HG03045 (cell line): ENCODE measurements at regions not wholly inside any gene's neighbourhood (a gene's known extent, or its start where the extent isn't known, plus 50 kb on each side); places are given as distances from the start of the nearest gene placed in this dataset.

Experiments used
- ATAC-seq: cut with Tn5 transposase; IDR thresholded peaks from one replicate; pipeline ENCODE4 v1.9.1; 2021; ENCODE audit warnings: mild to moderate bottlenecking, moderate library complexity; ENCODE audit not compliant: unreplicated experiment

- no peak for ATAC-seq
Observed at GRCh38 chr2:173855661-173856060, 109.5 kb downstream of the SP3 start.
